ENCODE measurements at regions not wholly inside any gene's neighbourhood (a gene's known extent, or its start where the extent isn't known, plus 50 kb on each side); places are given as distances from the start of the nearest gene placed in this dataset.

DNA sequence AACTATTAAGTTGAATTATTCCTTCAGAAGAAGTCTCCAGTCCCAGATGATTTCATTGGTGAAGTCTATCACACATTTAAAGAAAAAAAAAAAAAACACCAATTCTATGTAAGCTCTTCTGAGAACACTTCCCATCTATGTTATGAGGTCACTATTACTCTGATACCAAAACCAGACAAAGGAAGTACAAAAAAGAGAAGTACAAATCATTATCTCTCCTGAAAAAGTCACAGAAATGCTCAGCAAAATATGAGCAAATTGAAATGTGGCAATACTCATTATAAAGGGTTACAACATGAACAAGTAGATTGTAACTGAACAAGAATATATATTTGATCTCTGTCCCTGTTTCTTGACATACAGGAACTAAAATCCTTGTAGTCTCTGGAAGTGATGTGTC is 280.4 kb downstream of the TLE1 start:
- Mint-ChIP-seq H3K36me3 (no peaks in the 10 kb centered on the region), H3K27me3 (peaks cover 3% of the 10 kb centered on the region), H3K9me3 (peaks cover 2% of the 10 kb centered on the region), H3K4me1 (no peaks in the 10 kb centered on the region), H3K4me3 (no peak overlapping the region), H3K27ac (no peak overlapping the region)
- no peak for ATAC-seq (ENCODE audit: low read depth)
- DNase-seq (ENCODE audit: low spot score in 2 of 2): no peak

DNA sequence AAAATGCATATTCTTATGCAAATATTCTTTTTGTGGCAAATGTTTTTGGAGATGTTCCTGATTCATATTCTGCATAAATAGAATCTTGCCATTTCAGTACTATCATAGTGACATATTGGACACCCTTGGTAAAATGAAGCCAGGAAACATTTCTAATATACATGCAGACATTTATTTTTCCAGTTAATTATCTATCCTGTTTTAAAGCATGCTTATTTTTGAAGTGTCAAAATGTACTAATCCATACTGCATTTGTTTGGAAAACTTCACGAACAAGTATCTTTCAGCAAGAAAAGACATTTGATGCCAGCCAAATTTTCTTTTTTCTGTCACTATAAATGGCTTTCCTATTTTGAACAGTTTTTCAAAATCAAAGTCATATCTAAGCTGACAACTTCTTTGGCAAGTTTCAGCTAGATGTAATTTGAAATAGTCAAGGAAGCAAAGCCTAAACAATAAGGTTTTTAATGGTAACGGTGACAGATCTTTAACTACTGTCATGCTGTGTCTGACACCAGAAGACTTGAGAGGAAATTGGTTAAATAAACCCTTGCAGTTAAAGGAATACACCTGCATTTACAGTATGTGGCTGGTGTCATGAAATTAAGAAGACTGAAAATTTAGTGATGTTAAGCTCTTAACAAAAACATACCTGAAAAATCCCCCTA is 284.3 kb downstream of the TLE1 start:
- H3K9me3 Mint-ChIP-seq: peaks cover 2% of the 10 kb centered on the region
- ATAC-seq (ENCODE audit: low read depth) (no peak), DNase-seq (ENCODE audit: low spot score in 2 of 2) (no peak)
- H3K4me3 Mint-ChIP-seq: no peak overlapping the region
- no peaks in the 10 kb centered on the region for H3K4me1 Mint-ChIP-seq
- no peaks in the 10 kb centered on the region for H3K36me3 Mint-ChIP-seq
- no peak overlapping the region for H3K27ac Mint-ChIP-seq
- H3K27me3 Mint-ChIP-seq: peaks cover 3% of the 10 kb centered on the region

DNA sequence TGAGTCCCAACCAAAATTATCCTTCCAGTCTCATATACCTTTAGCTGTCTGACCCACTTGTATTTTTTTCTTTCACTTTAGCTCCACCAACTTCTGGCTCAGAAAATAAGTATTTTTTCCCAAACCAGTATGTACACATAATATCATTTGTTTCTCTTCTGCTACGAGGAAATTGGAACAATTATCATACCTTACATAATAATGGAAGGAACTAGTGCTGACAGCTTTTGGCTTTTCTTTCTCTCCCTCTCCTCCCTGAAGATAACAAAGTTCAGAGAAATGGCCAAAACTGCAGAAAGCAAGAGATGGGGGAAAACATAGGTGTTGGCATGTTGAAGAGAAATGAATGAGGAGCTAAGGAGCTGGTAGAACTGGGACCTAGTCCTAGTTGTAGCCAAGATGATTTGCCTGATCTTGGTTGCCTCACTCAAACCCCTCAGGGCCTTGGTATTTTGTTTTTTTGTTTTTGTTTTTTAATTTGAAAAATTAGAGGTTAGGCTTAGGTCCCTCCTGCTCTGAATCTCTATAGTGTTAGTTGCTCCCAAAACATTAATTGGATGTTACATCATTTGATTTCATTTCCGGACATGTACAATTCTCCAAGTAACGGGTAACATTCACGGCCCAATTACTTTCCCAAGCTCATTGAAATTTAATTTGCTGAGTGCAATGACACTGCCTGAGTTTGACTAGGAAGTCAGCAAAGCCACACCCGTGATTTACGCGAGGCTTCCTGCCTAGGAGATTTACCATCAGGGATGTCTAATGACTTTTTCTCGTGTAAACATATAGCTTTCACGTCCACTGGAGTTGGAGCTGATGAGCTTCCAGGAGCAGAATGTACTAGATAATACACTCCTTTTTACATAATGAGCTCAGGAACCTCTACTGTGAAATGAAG is 291.6 kb downstream of the TLE1 start:
- Mint-ChIP-seq H3K36me3 (no peaks in the 10 kb centered on the region), H3K27me3 (peaks cover 4% of the 10 kb centered on the region), H3K4me3 (no peak overlapping the region), H3K27ac (no peak overlapping the region), H3K9me3 (no peaks in the 10 kb centered on the region), H3K4me1 (no peaks in the 10 kb centered on the region)
- DNase-seq (ENCODE audit: low spot score in 2 of 2): no peak
- ATAC-seq (ENCODE audit: low read depth): no peak

DNA sequence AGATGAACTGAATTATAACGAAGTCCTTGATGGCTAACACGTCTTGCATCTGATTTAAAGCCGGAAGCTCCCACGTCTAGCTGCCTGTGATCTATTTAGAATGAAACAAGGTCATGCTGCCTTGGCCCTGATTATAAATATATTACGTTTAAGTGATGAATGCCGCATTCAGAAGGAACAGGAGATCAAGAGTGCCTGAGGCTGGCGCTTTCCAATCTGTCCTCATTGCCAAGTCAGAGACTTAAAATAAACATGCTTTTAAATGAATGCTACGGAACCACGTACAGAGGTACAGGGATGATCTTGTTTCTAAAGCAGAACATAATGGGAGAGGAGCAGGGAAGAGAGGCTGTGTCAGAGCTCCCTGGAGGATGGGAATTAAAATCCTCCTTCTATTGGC is 292.8 kb downstream of the TLE1 start:
- ATAC-seq (ENCODE audit: low read depth): no peak
- no peak overlapping the region for H3K27ac Mint-ChIP-seq
- no peak for DNase-seq (ENCODE audit: low spot score in 2 of 2)
- no peaks in the 10 kb centered on the region for H3K36me3 Mint-ChIP-seq
- no peaks in the 10 kb centered on the region for H3K9me3 Mint-ChIP-seq
- no peak overlapping the region for H3K4me3 Mint-ChIP-seq
- H3K4me1 Mint-ChIP-seq: no peaks in the 10 kb centered on the region
- peaks cover 4% of the 10 kb centered on the region for H3K27me3 Mint-ChIP-seq

DNA sequence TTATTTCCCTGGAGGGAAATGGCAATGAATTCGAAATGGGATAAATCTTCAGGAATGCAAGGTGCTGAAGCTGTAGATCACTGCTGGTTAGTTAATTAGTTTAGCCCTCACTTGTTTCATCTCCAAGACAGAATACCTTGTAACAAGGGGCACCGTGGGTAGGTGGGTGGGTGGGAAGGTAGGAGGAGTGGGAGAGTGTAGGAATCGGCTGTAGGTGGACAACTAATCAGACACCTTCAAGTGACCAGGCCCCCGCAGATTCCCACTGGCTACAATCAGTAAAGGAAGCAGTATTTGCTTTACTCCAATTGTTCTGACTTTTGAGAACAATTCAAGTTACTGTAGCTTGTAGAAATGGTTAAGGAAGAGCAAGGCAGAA is 293.7 kb downstream of the TLE1 start:
- no peak overlapping the region for H3K4me3 Mint-ChIP-seq
- H3K4me1 Mint-ChIP-seq: no peaks in the 10 kb centered on the region
- no peak overlapping the region for H3K27ac Mint-ChIP-seq
- ATAC-seq (ENCODE audit: low read depth) (no peak), DNase-seq (ENCODE audit: low spot score in 2 of 2) (no peak)
- no peaks in the 10 kb centered on the region for H3K9me3 Mint-ChIP-seq
- H3K27me3 Mint-ChIP-seq: peaks cover 6% of the 10 kb centered on the region
- H3K36me3 Mint-ChIP-seq: no peaks in the 10 kb centered on the region

DNA sequence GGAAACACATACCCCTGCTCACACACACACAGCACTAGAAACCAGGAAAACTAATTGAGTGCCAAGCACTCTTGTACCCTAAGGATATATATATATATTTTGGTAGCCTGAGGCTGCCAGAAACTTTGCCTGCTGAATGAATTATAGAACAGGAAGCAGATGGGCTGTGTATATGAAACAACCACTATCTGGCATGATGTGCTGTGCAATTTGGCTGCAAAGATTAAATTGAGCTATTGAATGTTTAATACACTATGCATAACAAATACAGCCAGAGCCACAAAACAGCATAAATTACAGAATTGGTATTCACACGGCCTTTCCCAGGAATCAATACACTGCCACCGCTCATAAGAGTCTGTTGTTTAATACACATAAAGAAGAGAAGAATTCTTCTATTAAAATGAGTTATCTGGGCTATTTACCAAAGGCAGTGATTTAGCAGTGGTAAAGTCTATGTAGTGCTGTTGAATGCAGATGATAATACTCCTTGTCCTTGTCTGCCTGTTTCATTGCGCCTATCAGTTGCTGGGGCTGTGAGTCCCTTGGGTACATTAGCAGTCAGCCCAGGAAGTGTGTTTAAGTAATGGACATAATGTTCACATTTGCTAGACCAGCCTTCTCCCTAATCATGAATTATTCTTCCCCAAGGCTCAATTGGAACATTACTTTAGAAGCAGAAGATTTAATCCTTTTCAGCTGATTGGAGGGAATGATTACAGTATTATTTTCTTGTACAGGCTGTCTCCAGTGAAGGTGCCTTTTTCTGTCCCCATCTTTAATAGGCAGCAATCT is 294.3 kb downstream of the TLE1 start:
- no peaks in the 10 kb centered on the region for H3K4me1 Mint-ChIP-seq
- DNase-seq (ENCODE audit: low spot score in 2 of 2) (no peak), ATAC-seq (ENCODE audit: low read depth) (no peak)
- H3K27me3 Mint-ChIP-seq: peaks cover 6% of the 10 kb centered on the region
- H3K27ac Mint-ChIP-seq: no peak overlapping the region
- no peaks in the 10 kb centered on the region for H3K36me3 Mint-ChIP-seq
- no peak overlapping the region for H3K4me3 Mint-ChIP-seq
- no peaks in the 10 kb centered on the region for H3K9me3 Mint-ChIP-seq

DNA sequence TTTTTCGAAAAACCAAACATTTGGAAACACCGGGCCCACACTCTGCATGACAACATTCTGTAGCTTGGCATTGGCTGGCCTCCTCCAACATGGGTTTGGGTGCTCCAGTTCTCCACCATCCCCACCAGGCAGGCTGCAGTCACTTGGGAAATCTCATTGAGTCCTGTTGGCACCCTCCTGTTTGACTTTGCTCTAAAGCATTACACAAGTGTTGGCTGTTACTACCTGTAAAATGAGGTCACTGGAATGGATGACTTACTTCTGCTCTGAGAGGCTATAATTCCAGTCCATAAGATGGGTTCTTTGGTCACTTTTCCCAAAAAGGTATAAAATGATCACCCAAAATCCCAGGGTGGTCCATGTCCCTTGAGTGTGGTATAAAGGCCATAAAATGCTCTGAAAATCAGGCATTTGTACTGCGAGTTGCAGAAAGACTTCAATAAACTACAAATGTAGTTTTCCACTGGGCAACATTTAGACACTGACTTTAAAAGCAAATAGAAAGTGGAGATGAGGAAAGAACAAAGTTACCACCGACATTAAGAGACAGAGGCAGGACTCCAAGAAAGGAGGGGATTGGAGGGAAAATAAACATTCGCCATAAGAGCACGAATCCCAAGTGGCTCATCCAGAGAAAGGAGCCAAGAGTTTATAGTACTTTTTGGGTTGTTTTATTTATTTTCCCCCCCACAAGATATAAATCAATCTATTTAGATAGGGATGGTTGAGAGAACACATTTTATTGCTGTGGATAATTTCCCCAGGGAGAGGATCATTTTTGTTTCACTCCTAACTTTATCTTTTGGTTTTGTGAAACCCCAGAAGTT is 295.1 kb downstream of the TLE1 start:
- H3K4me3 Mint-ChIP-seq: no peak overlapping the region
- ATAC-seq (ENCODE audit: low read depth) (no peak), DNase-seq (ENCODE audit: low spot score in 2 of 2) (no peak)
- no peak overlapping the region for H3K27ac Mint-ChIP-seq
- H3K4me1 Mint-ChIP-seq: no peaks in the 10 kb centered on the region
- no peaks in the 10 kb centered on the region for H3K9me3 Mint-ChIP-seq
- peaks cover 4% of the 10 kb centered on the region for H3K27me3 Mint-ChIP-seq
- H3K36me3 Mint-ChIP-seq: no peaks in the 10 kb centered on the region

DNA sequence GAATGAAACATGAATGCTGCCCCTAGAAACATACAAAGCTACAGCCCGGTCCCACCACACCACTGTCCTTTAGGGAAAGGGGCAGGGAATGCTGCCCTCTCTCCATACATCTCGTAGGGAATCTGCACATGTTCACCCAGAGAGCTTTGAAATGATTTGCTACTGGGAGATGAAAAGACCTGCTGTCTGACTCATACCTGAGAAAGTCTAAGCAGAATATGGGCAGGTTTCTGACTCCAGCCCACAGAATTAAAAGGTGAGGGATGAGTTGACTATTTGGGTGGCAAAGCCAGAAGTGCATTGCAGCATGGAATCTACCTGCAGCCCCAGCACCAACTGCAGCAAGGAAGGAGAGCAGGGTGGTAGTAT is 297.9 kb downstream of the TLE1 start:
- DNase-seq (ENCODE audit: low spot score in 2 of 2) (no peak), ATAC-seq (ENCODE audit: low read depth) (no peak)
- H3K36me3 Mint-ChIP-seq: no peaks in the 10 kb centered on the region
- H3K4me3 Mint-ChIP-seq: no peak overlapping the region
- H3K27ac Mint-ChIP-seq: no peak overlapping the region
- no peaks in the 10 kb centered on the region for H3K9me3 Mint-ChIP-seq
- peaks cover 2% of the 10 kb centered on the region for H3K27me3 Mint-ChIP-seq
- no peaks in the 10 kb centered on the region for H3K4me1 Mint-ChIP-seq

DNA sequence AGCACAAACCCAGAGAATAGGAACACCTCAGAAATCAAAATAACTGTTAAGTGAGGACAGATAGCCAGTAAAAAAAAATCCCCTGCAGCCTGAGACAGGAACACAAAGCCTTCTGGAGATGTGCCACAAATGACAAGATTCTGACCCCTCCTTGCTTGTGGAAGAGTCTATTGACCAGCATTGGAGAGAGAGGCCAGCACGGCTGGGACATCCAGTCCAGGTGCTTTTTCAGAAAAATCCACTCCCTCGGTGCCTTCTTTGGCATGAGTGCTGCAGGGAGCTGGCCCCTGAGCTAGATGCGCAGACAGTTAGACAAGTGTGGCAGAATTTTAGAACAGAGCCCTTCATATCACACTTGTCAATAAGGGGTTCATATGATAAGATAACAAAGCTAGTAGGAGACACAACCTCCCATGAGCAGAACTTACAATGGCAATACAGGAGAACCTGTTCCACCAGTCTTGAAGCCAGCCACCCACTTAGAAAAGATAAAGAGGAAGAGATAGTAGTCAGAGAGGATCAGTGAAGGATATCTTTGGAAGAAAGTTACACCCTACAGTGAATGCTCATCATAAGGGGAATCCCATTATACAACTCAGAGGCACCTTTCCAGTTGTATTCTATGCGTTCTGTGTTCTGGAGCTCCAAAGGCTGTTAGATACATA is 298.4 kb downstream of the TLE1 start:
- Mint-ChIP-seq H3K4me1 (no peaks in the 10 kb centered on the region), H3K27ac (no peak overlapping the region), H3K36me3 (no peaks in the 10 kb centered on the region), H3K9me3 (no peaks in the 10 kb centered on the region), H3K4me3 (no peak overlapping the region), H3K27me3 (peaks cover 4% of the 10 kb centered on the region)
- ATAC-seq (ENCODE audit: low read depth) (no peak), DNase-seq (ENCODE audit: low spot score in 2 of 2) (no peak)

DNA sequence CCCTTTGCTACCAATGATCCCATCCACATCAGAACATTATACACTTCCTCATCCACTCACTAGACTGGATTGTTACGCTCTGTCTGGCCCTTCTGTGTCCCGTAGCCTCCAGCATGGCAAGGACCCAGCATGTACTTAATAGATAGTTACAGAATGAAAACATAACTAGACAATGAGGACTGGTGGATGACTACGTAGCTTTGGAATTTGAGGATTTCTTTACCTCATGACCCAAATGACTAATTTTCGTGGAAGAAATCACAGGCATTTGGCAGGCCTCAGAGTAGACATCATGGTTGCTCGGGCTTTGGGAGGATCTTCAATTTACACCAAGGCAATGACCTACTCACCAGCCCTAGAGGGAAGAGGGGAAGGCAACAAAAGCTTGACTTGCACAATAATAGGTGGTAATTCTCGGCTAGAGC is 299.8 kb downstream of the TLE1 start:
- DNase-seq (ENCODE audit: low spot score in 2 of 2) (no peak), ATAC-seq (ENCODE audit: low read depth) (no peak)
- Mint-ChIP-seq H3K4me3 (no peak overlapping the region), H3K4me1 (no peaks in the 10 kb centered on the region), H3K27ac (no peak overlapping the region), H3K9me3 (no peaks in the 10 kb centered on the region), H3K27me3 (peaks cover 7% of the 10 kb centered on the region), H3K36me3 (no peaks in the 10 kb centered on the region)

DNA sequence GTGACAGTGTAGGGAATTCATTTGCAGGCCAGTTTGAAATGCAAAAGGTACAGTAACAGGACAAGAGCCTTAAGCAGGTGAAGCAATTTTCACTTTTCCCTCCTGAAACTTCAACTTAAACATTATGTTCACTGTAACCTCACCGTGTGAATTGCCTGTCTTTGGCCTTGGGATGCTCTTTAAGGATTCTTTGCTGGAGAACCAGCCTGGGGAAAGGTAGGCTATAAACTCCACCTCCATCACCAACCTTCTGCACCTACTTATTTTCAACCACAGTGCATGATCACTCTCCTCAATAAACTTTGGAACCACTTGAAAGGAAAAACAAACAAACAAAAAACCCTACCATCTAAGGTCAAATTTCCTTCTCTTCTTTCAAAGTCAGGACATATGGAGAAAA is 300.5 kb downstream of the TLE1 start:
- H3K36me3 Mint-ChIP-seq: no peaks in the 10 kb centered on the region
- H3K9me3 Mint-ChIP-seq: no peaks in the 10 kb centered on the region
- DNase-seq (ENCODE audit: low spot score in 2 of 2): no peak
- H3K27ac Mint-ChIP-seq: no peak overlapping the region
- peaks cover 7% of the 10 kb centered on the region for H3K27me3 Mint-ChIP-seq
- no peak overlapping the region for H3K4me3 Mint-ChIP-seq
- ATAC-seq (ENCODE audit: low read depth): no peak
- H3K4me1 Mint-ChIP-seq: no peaks in the 10 kb centered on the region

DNA sequence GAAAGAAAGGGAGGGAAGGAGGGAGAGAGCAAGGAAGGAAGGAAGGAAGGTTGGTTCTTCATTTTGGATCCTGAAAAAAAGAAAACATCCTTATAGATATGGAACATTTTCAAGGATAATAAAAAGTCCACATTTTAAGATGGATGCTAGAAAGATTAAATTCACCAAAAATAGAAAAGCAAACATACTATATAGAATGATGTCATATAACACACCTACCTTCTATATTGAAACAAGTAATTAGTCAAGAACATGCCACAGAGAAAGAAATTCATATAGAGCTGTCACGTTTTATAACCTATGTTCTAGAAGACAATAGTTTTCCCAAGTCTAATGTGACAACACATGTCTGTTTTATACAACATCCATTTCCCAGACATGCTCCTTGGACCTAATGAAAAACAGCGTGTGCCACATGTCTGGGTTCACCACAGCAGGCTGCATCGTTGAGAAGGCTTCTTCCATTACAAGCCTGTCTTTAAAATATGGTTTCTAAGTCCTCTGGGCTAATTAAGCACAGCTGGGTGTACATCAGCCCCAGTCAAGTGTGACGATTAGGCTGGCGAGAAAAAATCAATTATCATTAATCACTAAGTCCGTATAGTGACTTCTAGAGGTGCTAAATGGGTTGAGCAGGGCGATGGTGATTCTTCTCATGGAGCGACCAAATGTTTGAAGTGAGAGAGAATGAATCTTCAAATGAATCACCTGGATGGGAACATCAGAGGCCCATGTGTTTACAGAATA is 301.8 kb downstream of the TLE1 start:
- H3K9me3 Mint-ChIP-seq: no peaks in the 10 kb centered on the region
- H3K36me3 Mint-ChIP-seq: no peaks in the 10 kb centered on the region
- no peak for DNase-seq (ENCODE audit: low spot score in 2 of 2)

DNA sequence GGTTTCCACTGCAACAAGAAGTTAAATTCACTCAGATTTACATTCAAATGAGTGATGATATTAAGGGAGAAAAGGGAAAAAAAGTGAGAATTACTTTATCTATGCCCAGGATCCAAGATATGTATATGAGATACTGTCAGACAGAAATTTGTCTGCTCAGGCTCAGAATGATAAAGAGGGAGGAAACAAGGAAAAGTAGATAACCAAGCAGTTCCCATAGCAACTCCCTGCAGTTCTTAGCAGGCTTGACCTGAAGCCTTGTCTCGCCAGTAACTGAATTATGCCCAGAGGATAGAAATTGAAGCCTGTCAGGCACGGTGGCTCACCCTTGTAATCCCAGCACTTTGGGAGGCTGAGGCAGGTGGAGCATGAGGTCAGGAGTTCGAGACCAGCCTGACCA is 304.4 kb downstream of the TLE1 start:
- no peaks in the 10 kb centered on the region for H3K36me3 Mint-ChIP-seq
- no peak overlapping the region for H3K27ac Mint-ChIP-seq
- H3K9me3 Mint-ChIP-seq: no peaks in the 10 kb centered on the region
- no peak overlapping the region for H3K4me3 Mint-ChIP-seq
- no peaks in the 10 kb centered on the region for H3K4me1 Mint-ChIP-seq
- H3K27me3 Mint-ChIP-seq: peaks cover 11% of the 10 kb centered on the region
- ATAC-seq (ENCODE audit: low read depth): no peak
- DNase-seq (ENCODE audit: low spot score in 2 of 2): no peak

More for the DNA sequence above, 301.8 kb downstream of the TLE1 start:
- no peak for ATAC-seq (ENCODE audit: low read depth)
- Mint-ChIP-seq H3K4me1 (no peaks in the 10 kb centered on the region), H3K27ac (no peak overlapping the region), H3K27me3 (peaks cover 7% of the 10 kb centered on the region), H3K4me3 (no peak overlapping the region)

Measured in memory B cell (primary cell).